H9 (cell line): ENCODE measurements at regions not wholly inside any gene's neighbourhood (a gene's known extent, or its start where the extent isn't known, plus 50 kb on each side); places are given as distances from the start of the nearest gene placed in this dataset.

Experiments
- DNase-seq: peaks from one replicate; pipeline ENCODE4 v3.0.0-alpha.2; 2017
- H2AFZ ChIP-seq: one replicate; pipeline ENCODE4 v1.6.1; 2013; ENCODE audit warnings: mild to moderate bottlenecking, low read length, control low read depth, moderate library complexity
- H2AK5ac ChIP-seq: 2 replicates; pipeline ENCODE4 v1.6.1; 2013; ENCODE audit warnings: low read length, control low read depth, mixed read lengths; ENCODE audit not compliant: insufficient read length
- H2BK120ac ChIP-seq: one replicate; pipeline ENCODE4 v1.6.1; 2013; ENCODE audit warnings: low read depth, mild to moderate bottlenecking, low read length, control low read depth, inconsistent platforms; ENCODE audit not compliant: poor library complexity, severe bottlenecking
- H2BK12ac ChIP-seq: 2 replicates; pipeline ENCODE4 v1.6.1; 2013; ENCODE audit warnings: low read length, control low read depth, mixed read lengths, low read depth; ENCODE audit not compliant: insufficient read length
- H2BK15ac ChIP-seq: 2 replicates; pipeline ENCODE4 v1.6.1; 2013; ENCODE audit warnings: low read depth, low read length, control low read depth
- H2BK20ac ChIP-seq: one replicate; pipeline ENCODE4 v1.6.1; 2013; ENCODE audit warnings: low read depth, mild to moderate bottlenecking, low read length, control low read depth, inconsistent platforms; ENCODE audit not compliant: poor library complexity, severe bottlenecking
- H2BK5ac ChIP-seq: 2 replicates; pipeline ENCODE4 v1.6.1; 2013; ENCODE audit warnings: low read length, control low read depth, mixed read lengths; ENCODE audit not compliant: insufficient read length
- H3K14ac ChIP-seq: 2 replicates; pipeline ENCODE4 v1.6.1; 2013; ENCODE audit warnings: low read length, control low read depth; ENCODE audit not compliant: insufficient read depth
- H3K18ac ChIP-seq: 2 replicates; pipeline ENCODE4 v1.6.1; 2013; ENCODE audit warnings: low read depth, mild to moderate bottlenecking, mixed read lengths, low read length, control low read depth; ENCODE audit not compliant: insufficient read length
- H3K23ac ChIP-seq: 2 replicates; pipeline ENCODE4 v1.6.1; 2013; ENCODE audit warnings: low read length, control low read depth, mixed read lengths, low read depth; ENCODE audit not compliant: insufficient read length
- H3K23me2 ChIP-seq: 2 replicates; pipeline ENCODE4 v1.6.1; 2013; ENCODE audit warnings: low read depth, mild to moderate bottlenecking, mixed read lengths, low read length, control low read depth; ENCODE audit not compliant: insufficient read length, poor library complexity, severe bottlenecking
- H3K27ac ChIP-seq: 2 replicates; pipeline ENCODE4 v1.5.1; 2013; ENCODE audit warnings: low read length, control low read depth, mixed read lengths, low read depth; ENCODE audit not compliant: insufficient read length
- H3K27me3 ChIP-seq: 2 replicates; pipeline ENCODE4 v1.6.1; 2013; ENCODE audit warnings: low read length, control low read depth, inconsistent platforms; ENCODE audit not compliant: insufficient read depth
- H3K4ac ChIP-seq: 2 replicates; pipeline ENCODE4 v1.6.1; 2013; ENCODE audit warnings: low read depth, mild to moderate bottlenecking, control low read depth, inconsistent platforms, low read length, moderate library complexity
- H3K4me1 ChIP-seq: 2 replicates; pipeline ENCODE4 v1.6.1; 2013; ENCODE audit warnings: low read length, control low read depth, inconsistent platforms; ENCODE audit not compliant: insufficient read depth
- H3K4me2 ChIP-seq: 2 replicates; pipeline ENCODE4 v1.6.1; 2013; ENCODE audit warnings: low read length, control low read depth, mixed read lengths; ENCODE audit not compliant: insufficient read length, insufficient read depth
- H3K56ac ChIP-seq: 2 replicates; pipeline ENCODE4 v1.6.1; 2013; ENCODE audit warnings: low read depth, mild to moderate bottlenecking, mixed read lengths, low read length, control low read depth; ENCODE audit not compliant: insufficient read length
- H3K79me1 ChIP-seq: 2 replicates; pipeline ENCODE4 v1.6.1; 2013; ENCODE audit warnings: low read depth, mild to moderate bottlenecking, moderate library complexity, low read length, control low read depth, inconsistent platforms; ENCODE audit not compliant: insufficient read depth, poor library complexity, severe bottlenecking
- H3K79me2 ChIP-seq: 2 replicates; pipeline ENCODE4 v1.6.1; 2013; ENCODE audit warnings: low read length, control low read depth, inconsistent platforms; ENCODE audit not compliant: insufficient read depth
- H3K9ac ChIP-seq: 2 replicates; pipeline ENCODE4 v1.6.1; 2013; ENCODE audit warnings: low read length, control low read depth, mixed read lengths; ENCODE audit not compliant: insufficient read length; ENCODE audit errors: extremely low read depth
- H3K9me3 ChIP-seq: one replicate; pipeline ENCODE4 v1.6.1; 2013; ENCODE audit warnings: low read depth, low read length, inconsistent platforms; ENCODE audit not compliant: control insufficient read depth
- H3T11ph ChIP-seq: one replicate; pipeline ENCODE4 v1.6.1; 2013; ENCODE audit warnings: mild to moderate bottlenecking, low read length, control low read depth, inconsistent platforms
- H4K20me1 ChIP-seq: one replicate; pipeline ENCODE4 v1.6.1; 2013; ENCODE audit not compliant: control insufficient read depth, insufficient read length, insufficient read depth
- H4K5ac ChIP-seq: 2 replicates; pipeline ENCODE4 v1.6.1; 2013; ENCODE audit warnings: low read depth, mild to moderate bottlenecking, mixed read lengths, low read length, control low read depth; ENCODE audit not compliant: insufficient read length
- H4K8ac ChIP-seq: replicated peaks from 2 replicates; pipeline ENCODE4 v1.6.1; 2013; ENCODE audit warnings: low read length, control low read depth, mixed read lengths, low read depth; ENCODE audit not compliant: insufficient read length
- H4K91ac ChIP-seq: 2 replicates; pipeline ENCODE4 v1.6.1; 2013; ENCODE audit warnings: low read depth, mild to moderate bottlenecking, moderate library complexity, mixed read lengths, low read length, control low read depth; ENCODE audit not compliant: insufficient read length
- H3K27ac Mint-ChIP-seq, 3 experiments: 2 replicates in 2 of 3; 3 replicates in 1 of 3; pipeline ENCODE4 v1.8.0; 2020 to 2021; ENCODE audit warnings: mixed read lengths in 3 of 3, mild to moderate bottlenecking in 1 of 3, moderate library complexity in 1 of 3
- H3K27me3 Mint-ChIP-seq: 2 replicates; pipeline ENCODE4 v1.8.0; 2021; ENCODE audit warnings: low read depth, mild to moderate bottlenecking, moderate library complexity, mixed read lengths
- H3K36me3 Mint-ChIP-seq, 3 experiments: 2 replicates in 2 of 3; 3 replicates in 1 of 3; pipeline ENCODE4 v1.8.0; 2020 to 2021; ENCODE audit warnings: low read depth in 3 of 3, mixed read lengths in 3 of 3; ENCODE audit not compliant: insufficient read depth in 1 of 3
- H3K4me1 Mint-ChIP-seq, 2 experiments: 2 replicates each; pipeline ENCODE4 v1.8.0; 2020; ENCODE audit warnings: mixed read lengths in 2 of 2
- H3K4me3 Mint-ChIP-seq, 2 experiments: 2 replicates in 1 of 2; 3 replicates in 1 of 2; pipeline ENCODE4 v1.8.0; 2020 to 2021; ENCODE audit warnings: mild to moderate bottlenecking in 2 of 2, mixed read lengths in 2 of 2, moderate library complexity in 1 of 2
- H3K9me3 Mint-ChIP-seq, 2 experiments: 2 replicates in 1 of 2; 3 replicates in 1 of 2; pipeline ENCODE4 v1.8.0; 2020; ENCODE audit warnings: mild to moderate bottlenecking in 2 of 2, mixed read lengths in 2 of 2, moderate library complexity in 1 of 2
- WGBS: extraction: QIAGEN DNeasy Blood & Tissue Kit; methylation state at CpG from one replicate; pipeline ENCODE4 v1.1.7; 2013; ENCODE audit warnings: missing lambda C conversion rate, low lambda C conversion rate, mixed read lengths; ENCODE audit not compliant: insufficient read length; ENCODE audit errors: extremely low coverage; 5-methylcytosine and 5-hydroxymethylcytosine counted together
- TF ChIP-seq, protein P1 (sequence below): fragments of 200-600 bp; sonication (generic); conservative IDR thresholded peaks from 3 replicates; pipeline ENCODE4 v1.8.0; 2021; ENCODE audit warnings: antibody characterized with exemption, mild to moderate bottlenecking

DNA sequence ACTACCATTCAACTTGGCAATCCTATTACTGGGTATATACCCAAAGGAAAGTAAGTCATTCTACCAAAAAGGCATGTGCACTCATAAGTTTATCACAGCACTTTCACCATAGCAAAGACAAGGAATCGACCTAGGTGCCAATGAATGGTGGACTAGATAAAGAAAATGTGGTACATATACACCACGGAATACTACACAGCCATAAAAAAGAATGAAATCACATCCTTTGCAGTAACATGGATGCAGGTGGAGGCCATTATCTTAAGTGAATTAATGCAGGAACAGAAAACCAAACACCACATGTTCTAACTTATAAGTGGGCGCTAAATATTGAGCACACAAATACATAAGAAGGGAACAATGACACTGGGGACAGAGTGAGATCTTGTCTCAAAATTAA is 65.8 kb upstream of the SUB1 start:
- Histone ChIP-seq H4K5ac (no peak overlapping the region), H3K79me1 (no peaks in the 10 kb centered on the region), H3K79me2 (no peaks in the 10 kb centered on the region), H3K18ac (no peak overlapping the region), H2BK120ac (no peak overlapping the region), H4K20me1 (no peaks in the 10 kb centered on the region), H3K9ac (no peak overlapping the region), H3K4me1 (no peaks in the 10 kb centered on the region), H2BK5ac (no peak overlapping the region), H2BK20ac (no peak overlapping the region), H3K9me3 (no peaks in the 10 kb centered on the region), H3K27me3 (no peaks in the 10 kb centered on the region), H3K23me2 (no peaks in the 10 kb centered on the region), H3K14ac (no peak overlapping the region), H4K91ac (no peak overlapping the region), H3K56ac (no peak overlapping the region), H4K8ac (no peak overlapping the region), H3K23ac (no peak overlapping the region), H2AK5ac (no peak overlapping the region), H2AFZ (no peak overlapping the region), H3K4me2 (no peak overlapping the region), H3T11ph (no peak overlapping the region), H2BK12ac (no peak overlapping the region), H3K27ac (no peak overlapping the region), H2BK15ac (no peak overlapping the region), H3K4ac (no peak overlapping the region)
- Mint-ChIP-seq H3K27ac (no peak overlapping the region), H3K27me3 (peaks cover 2% of the 10 kb centered on the region), H3K36me3 (no peaks in the 10 kb centered on the region; a peak in 1 of 7 replicates), H3K4me1 (no peaks in the 10 kb centered on the region), H3K9me3 (no peaks in the 10 kb centered on the region), H3K4me3 (no peak overlapping the region)
- DNase-seq, result no peak
- WGBS, result no CpG with 5 or more reads among the region's 3 CpGs
- TF ChIP-seq, protein P1, sequence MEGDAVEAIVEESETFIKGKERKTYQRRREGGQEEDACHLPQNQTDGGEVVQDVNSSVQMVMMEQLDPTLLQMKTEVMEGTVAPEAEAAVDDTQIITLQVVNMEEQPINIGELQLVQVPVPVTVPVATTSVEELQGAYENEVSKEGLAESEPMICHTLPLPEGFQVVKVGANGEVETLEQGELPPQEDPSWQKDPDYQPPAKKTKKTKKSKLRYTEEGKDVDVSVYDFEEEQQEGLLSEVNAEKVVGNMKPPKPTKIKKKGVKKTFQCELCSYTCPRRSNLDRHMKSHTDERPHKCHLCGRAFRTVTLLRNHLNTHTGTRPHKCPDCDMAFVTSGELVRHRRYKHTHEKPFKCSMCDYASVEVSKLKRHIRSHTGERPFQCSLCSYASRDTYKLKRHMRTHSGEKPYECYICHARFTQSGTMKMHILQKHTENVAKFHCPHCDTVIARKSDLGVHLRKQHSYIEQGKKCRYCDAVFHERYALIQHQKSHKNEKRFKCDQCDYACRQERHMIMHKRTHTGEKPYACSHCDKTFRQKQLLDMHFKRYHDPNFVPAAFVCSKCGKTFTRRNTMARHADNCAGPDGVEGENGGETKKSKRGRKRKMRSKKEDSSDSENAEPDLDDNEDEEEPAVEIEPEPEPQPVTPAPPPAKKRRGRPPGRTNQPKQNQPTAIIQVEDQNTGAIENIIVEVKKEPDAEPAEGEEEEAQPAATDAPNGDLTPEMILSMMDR, result no peak
